DND-41 (cell line): ENCODE measurements at regions not wholly inside any gene's neighbourhood (a gene's known extent, or its start where the extent isn't known, plus 50 kb on each side); places are given as distances from the start of the nearest gene placed in this dataset.

Experiments used
- CTCF ChIP-seq: IDR thresholded peaks from 2 replicates; pipeline ENCODE4 v1.5.1; 2012; ENCODE audit warnings: borderline replicate concordance, low read length, moderate library complexity, mild to moderate bottlenecking; ENCODE audit not compliant: poor library complexity, severe bottlenecking; ENCODE audit errors: extremely low read depth
- EZH2 ChIP-seq: IDR thresholded peaks from 3 replicates; pipeline ENCODE4 v1.6.1; 2012; ENCODE audit warnings: borderline replicate concordance, low read depth, mild to moderate bottlenecking, moderate library complexity, low read length, inconsistent platforms; ENCODE audit not compliant: severe bottlenecking

- TF ChIP-seq CTCF = no peak
- TF ChIP-seq EZH2 = no peak
Observed at GRCh38 chr19:37313335-37313627, 57.6 kb upstream of the ZNF527 start.
